ENCODE measurements at regions not wholly inside any gene's neighbourhood (a gene's known extent, or its start where the extent isn't known, plus 50 kb on each side); places are given as distances from the start of the nearest gene placed in this dataset.
"Not testable (repeated sequence)": the region's sequence is repeated elsewhere in the genome, so short reads cannot be mapped to it uniquely, and the experiment has no call there.

DNA sequence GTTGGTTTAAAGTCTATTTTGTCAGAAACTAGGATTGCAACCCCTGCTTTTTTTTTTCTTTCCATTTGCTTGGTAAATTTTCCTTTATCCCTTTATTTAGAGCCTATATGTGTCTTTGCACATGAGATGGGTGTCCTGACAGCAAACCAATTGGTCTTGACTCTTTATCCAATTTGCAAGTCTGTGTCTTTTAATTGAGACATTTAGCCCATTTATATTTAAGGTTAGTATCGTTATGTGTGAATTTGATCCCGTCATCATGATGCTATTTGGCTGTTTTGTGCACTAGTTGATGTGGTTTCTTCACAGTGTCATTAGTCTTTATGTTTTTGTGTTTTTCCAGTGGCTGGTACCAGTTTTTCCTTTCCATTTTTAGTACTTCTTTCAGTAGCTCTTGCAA, 127.7 kb upstream of the ZNF267 start:
- no peak for DNase-seq (ENCODE audit: low read depth)

DNA sequence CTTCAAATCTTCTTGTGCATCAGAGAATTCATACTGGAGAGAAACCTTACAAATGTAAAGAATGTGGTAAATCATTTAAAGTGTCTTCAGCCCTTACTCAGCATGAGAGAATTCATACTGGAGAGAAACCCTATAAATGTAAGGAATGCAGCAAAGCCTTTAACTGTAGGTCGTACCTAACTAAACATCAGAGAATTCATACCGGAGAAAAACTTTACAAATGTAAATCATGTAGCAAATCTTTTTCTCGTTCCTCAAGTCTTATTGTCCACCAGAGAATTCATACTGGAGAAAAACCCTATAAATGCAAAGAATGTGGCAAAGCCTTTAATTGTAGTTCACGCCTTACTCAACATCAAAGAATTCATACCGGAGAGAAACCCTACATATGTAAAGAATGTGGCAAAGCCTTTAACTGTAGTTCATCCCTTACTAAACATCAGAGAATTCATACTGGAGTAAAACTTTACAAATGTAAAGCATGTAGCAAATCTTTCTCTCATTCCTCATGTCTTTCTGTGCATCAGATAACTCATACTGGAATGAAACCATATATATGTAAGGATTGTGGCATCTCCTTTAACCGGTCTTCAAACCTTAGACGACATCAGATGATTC, 118.5 kb upstream of the ZNF267 start:
- no peak for DNase-seq (ENCODE audit: low read depth)

DNA sequence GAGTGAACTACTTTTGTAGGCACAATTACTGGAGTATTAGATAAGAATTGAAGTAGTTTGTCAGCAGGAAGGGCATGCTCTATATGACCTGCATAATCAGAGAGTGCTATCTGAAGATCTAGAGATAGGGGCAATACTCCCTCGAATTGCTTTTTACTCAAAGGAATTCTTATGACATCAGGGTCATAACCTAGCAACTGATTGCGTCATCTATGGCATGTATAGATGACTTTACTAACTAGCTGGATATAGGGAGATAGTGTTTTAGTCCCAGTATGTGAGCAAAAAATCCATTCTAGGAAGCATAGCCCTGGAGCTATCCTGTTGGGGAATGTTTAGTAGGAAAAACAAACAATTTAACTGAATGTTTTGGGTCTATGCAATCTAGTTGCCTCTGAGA, 109.5 kb upstream of the ZNF267 start:
- DNase-seq (ENCODE audit: low read depth) = no peak

DNA sequence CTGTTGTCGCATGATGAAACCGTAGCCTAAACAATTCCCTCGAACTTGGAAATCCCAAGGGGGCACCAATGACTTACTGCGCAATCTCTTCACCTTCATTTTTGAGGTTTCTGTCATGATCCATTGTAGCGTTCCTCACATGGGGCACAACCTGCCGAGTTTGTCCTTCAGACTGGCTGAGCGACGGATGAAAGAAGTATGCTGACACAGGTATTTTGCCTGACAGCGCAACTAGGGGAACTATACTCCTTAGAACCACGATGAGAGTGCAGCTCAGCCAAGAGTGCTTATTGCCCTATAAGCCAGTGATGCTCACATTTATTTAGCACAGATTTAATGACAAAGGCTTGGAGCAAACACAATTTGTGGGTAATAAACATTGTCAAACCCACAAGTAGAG, 106.3 kb upstream of the ZNF267 start:
- DNase-seq (ENCODE audit: low read depth) = no peak

DNA sequence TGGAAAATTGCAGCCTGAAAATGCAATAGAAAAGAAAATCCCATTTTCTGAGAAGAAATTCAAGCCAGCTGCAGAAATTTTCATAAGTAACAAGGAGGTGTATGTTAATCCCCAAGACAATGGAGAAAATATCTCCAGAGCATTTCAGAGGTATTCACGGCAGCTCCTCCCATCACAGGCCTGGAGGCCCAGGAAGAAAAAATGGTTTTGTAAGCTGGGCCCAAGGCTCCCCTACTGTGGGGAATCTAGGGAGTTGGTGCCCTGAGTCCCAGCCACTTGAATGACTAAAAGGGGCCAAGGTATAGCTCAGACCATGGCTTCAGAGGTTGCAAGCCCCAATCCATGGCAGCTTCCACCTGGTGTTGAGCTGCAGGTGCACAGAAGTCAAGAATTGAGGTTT, 93.3 kb upstream of the ZNF267 start:
- no peak for DNase-seq (ENCODE audit: low read depth)

DNA sequence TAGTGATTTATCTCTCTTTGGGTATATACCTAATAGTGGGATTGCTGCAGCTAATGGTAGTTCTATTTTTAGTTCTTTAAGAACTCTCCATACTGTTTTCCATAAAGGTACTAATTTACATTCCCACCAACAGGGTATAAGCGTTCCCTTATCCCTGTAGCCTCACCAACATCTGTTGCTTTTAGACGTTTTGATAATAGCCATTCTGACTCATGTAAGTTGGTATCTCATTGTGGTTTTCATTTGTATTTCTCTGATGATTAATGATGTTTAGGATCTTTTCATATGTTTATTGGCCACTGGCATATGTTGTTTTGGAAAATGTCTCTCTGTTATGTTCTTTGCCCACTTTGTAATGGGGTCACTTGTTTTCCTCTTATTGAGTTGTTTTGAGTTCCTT, 88.5 kb upstream of the ZNF267 start:
- DNase-seq (ENCODE audit: low read depth) = no peak

DNA sequence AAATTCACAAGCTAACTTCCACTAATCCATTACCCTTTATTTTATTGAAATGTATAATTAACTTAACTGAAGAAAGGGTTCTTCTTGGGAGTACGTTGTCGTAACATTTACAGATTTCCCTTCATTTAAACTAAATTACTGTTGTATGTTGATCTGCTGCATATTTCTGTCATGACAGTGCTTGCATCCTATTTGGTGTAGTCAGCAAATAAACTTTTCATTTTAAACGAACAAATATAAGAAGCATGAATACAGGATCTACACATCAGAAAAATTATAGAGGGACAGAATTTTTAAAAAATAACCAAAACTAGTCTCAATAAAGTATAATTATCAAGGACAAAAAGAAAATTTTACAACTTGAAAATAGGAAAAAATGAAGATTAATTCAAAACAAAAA, 66.5 kb upstream of the ZNF267 start:
- DNase-seq (ENCODE audit: low read depth) = no peak

DNA sequence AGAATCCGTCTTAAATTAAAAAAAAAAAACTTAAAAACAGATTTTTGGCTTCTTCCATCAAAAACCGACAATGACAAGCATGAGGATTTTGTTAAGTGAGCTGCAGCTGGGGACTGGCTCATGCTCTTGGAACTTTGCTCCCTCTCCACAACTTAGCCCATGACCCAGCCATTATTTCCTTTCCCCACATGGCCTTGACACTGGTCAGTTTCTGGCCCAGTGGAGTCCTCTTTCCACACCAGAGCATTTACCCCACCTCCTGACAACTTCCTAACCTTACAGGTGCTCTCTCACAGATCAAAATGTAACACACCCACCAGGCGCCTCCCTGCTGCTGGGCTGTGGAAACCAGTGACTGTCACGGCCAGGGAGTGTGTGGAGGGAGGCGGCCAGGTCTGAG, 62.7 kb upstream of the ZNF267 start:
- DNase-seq (ENCODE audit: low read depth) = no peak

DNA sequence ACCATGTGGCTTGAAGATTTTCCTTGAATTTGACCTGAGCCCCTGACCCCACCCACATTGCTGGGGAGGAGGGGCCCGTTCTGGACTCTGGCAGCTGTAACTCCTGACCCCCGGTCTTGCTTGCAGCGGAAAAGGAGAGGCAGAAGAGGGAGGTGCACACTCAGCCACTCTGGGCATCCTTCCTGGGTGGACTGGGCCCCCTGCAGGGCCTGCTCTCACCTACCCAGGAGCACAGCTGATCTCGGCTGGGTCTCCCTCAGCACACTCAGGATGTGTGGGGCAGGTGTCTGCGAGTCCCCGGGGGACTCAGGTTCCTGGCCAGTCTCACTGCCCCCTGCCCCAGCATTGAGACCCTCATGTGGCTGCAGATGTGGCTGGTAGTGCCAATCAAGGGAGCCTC, 57.5 kb upstream of the ZNF267 start:
- DNase-seq (ENCODE audit: low read depth) = not testable (repeated sequence)

DNA sequence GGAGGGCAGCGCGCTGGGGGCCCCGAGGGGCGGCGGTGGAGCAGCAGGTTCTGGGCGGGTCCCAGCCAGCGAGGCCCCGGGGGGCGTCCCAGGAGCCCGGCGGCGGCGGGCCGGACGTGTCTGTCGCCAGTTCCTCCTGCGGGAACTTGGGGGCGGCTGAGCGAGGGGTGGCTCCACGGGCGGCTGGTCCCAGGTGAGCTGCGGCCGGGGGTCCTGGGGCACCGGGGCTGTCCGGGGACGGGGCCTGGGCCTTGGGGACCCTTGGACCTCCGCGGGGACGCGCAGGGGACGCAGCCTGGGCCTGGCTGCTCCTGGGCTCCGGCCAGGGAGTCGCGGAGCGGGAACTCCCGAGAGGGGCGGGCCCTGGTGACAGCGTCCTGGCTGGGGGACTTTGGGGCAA, 54.2 kb upstream of the ZNF267 start:
- no peak for DNase-seq (ENCODE audit: low read depth)

DNA sequence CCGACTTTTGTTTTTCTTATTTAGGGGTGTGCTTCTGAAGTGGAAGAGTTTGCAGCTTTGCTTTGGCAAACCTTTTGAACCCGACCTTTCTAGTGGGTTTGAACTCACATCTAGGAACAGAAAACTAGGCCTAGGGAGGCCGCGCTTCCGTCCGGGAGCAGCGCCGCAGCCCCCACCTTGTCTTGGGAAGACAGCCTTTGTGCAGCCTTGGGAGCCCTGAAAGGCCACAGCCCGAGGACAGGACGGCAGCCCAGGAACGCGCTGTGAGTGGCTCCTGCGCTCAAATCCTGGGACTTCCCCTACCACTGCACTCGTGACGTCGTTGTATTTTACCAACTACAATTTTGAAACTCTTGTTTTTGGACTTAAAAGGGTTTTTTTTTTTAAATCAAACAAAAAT, 53.7 kb upstream of the ZNF267 start:
- no peak for DNase-seq (ENCODE audit: low read depth)

All from T follicular helper cell (primary cell).